OCI-LY7 (cell line): ENCODE measurements at regions not wholly inside any gene's neighbourhood (a gene's known extent, or its start where the extent isn't known, plus 50 kb on each side); places are given as distances from the start of the nearest gene placed in this dataset.

Experiments
- BruUV-seq: library from RNA; stranded (reverse); fragments of 400-500 nt; replicated peaks from 2 replicates; lab custom pipeline; 2021; lab: Mats Ljungman, UMichigan
- CTCF ChIA-PET: fragments of 300-600 bp; sonication (Branson Sonifier 250); formaldehyde crosslinking; loops from one replicate; lab custom pipeline; 2022; ENCODE audit warnings: antibody characterized with exemption; ENCODE audit not compliant: unreplicated experiment; lab: Charles Lee
- POLR2A ChIA-PET: fragments of 300-600 bp; sonication (Branson Sonifier 250); formaldehyde crosslinking; loops from one replicate; lab custom pipeline; 2022; ENCODE audit warnings: antibody characterized with exemption; lab: Charles Lee
- DNase-seq: peaks from one replicate; pipeline ENCODE4 v3.0.0-alpha.2; 2015; ENCODE audit warnings: low spot score
- H2AFZ ChIP-seq: fragments of 200-600 bp; sonication (generic), shearing (Covaris generic); 2 replicates; pipeline ENCODE4 v1.6.1; 2014; ENCODE audit warnings: mild to moderate bottlenecking, antibody characterized with exemption, low read length, moderate library complexity
- H3K27ac ChIP-seq: fragments of 200-600 bp; sonication (generic); 2 replicates; pipeline ENCODE4 v1.5.1; 2014; ENCODE audit warnings: mixed run types, low read depth, mild to moderate bottlenecking, moderate library complexity, low read length, inconsistent platforms; ENCODE audit not compliant: poor library complexity, severe bottlenecking
- H3K36me3 ChIP-seq: fragments of 200-600 bp; sonication (generic); 2 replicates; pipeline ENCODE4 v1.6.1; 2014; ENCODE audit warnings: mild to moderate bottlenecking, antibody characterized with exemption, low read length, moderate library complexity, mixed read lengths; ENCODE audit not compliant: insufficient read depth
- H3K4me1 ChIP-seq: fragments of 200-600 bp; sonication (generic); 2 replicates; pipeline ENCODE4 v1.5.1; 2014; ENCODE audit warnings: mild to moderate bottlenecking, low read length; ENCODE audit not compliant: insufficient read depth, poor library complexity, severe bottlenecking
- H3K4me2 ChIP-seq: fragments of 200-600 bp; sonication (generic); 2 replicates; pipeline ENCODE4 v1.6.1; 2014; ENCODE audit warnings: mild to moderate bottlenecking, low read length
- H3K4me3 ChIP-seq: fragments of 200-600 bp; sonication (generic); 2 replicates; pipeline ENCODE4 v1.5.1; 2014; ENCODE audit warnings: mild to moderate bottlenecking, low read depth, low read length; ENCODE audit not compliant: poor library complexity, severe bottlenecking
- H3K79me2 ChIP-seq: fragments of 200-600 bp; sonication (generic); 2 replicates; pipeline ENCODE4 v1.6.1; 2016; ENCODE audit warnings: low read depth, mild to moderate bottlenecking, low read length, moderate library complexity, mixed read lengths; ENCODE audit not compliant: insufficient read depth
- H3K9me2 ChIP-seq: fragments of 200-600 bp; sonication (generic); 2 replicates; pipeline ENCODE4 v1.6.1; 2016; ENCODE audit warnings: mild to moderate bottlenecking, low read length, mixed read lengths; ENCODE audit not compliant: insufficient read depth
- H3K9me3 ChIP-seq: fragments of 200-600 bp; sonication (generic); 2 replicates; pipeline ENCODE4 v1.6.1; 2014; ENCODE audit warnings: mild to moderate bottlenecking, mixed run types, low read length, mixed read lengths
- H4K20me1 ChIP-seq: fragments of 200-600 bp; sonication (generic); 2 replicates; pipeline ENCODE4 v1.6.1; 2014; ENCODE audit warnings: mild to moderate bottlenecking, antibody characterized with exemption, low read length, moderate library complexity, mixed read lengths; ENCODE audit not compliant: insufficient read depth
- EZH2phosphoT487 ChIP-seq: fragments of 200-600 bp; sonication (generic); IDR thresholded peaks from 2 replicates; pipeline ENCODE4 v1.6.1; 2018; ENCODE audit warnings: low read depth, borderline replicate concordance, mild to moderate bottlenecking, mixed run types, antibody characterized with exemption, low read length, moderate library complexity, mixed read lengths
- intact Hi-C: fragments of 100-400 bp; cut with micrococcal nuclease; formaldehyde crosslinking; loops from one replicate; pipeline ENCODE4 v1.10.0; 2022; ENCODE audit not compliant: unreplicated experiment
- TF ChIP-seq, protein P1 (sequence below): fragments of 200-600 bp; sonication (generic); conservative IDR thresholded peaks from 2 replicates; pipeline ENCODE4 v1.5.1; 2014; ENCODE audit warnings: mild to moderate bottlenecking, antibody characterized with exemption, low read length, moderate library complexity, mixed read lengths

DNA sequence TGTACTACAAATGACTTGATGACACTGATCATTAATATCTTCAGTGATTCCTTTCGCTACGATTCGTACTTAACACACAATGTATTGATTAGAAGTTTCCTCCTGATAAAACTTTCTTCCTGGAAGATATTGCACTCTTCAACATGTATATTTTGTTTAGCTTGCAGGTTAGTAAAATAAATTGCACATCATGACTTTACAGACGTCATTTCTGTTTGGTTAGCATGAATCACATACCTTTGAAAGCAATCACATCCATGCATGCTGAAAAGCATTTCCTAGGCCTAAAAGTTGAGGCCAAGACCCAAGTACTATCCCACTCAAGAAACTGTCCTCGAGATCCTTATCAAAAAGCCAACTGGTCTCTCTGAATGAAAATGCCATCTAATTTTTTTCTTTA lies 1841.0 kb upstream of the PCDH7 start:
- no peak overlapping the region for H3K4me2 ChIP-seq
- H3K9me2 ChIP-seq, result no peaks in the 10 kb centered on the region
- no peaks in the 10 kb centered on the region for H3K36me3 ChIP-seq
- no peak overlapping the region for H3K27ac ChIP-seq
- H3K4me3 ChIP-seq, result no peak overlapping the region
- no peak for DNase-seq
- H4K20me1 ChIP-seq, result no peaks in the 10 kb centered on the region
- no peak overlapping the region for H2AFZ ChIP-seq
- POLR2A ChIA-PET, result no interaction called here
- no peaks in the 10 kb centered on the region for H3K9me3 ChIP-seq
- CTCF ChIA-PET, result no interaction called here
- H3K4me1 ChIP-seq, result no peaks in the 10 kb centered on the region
- BruUV-seq, result no TSS peak
- TF ChIP-seq EZH2phosphoT487, result no peak
- TF ChIP-seq, protein P1, sequence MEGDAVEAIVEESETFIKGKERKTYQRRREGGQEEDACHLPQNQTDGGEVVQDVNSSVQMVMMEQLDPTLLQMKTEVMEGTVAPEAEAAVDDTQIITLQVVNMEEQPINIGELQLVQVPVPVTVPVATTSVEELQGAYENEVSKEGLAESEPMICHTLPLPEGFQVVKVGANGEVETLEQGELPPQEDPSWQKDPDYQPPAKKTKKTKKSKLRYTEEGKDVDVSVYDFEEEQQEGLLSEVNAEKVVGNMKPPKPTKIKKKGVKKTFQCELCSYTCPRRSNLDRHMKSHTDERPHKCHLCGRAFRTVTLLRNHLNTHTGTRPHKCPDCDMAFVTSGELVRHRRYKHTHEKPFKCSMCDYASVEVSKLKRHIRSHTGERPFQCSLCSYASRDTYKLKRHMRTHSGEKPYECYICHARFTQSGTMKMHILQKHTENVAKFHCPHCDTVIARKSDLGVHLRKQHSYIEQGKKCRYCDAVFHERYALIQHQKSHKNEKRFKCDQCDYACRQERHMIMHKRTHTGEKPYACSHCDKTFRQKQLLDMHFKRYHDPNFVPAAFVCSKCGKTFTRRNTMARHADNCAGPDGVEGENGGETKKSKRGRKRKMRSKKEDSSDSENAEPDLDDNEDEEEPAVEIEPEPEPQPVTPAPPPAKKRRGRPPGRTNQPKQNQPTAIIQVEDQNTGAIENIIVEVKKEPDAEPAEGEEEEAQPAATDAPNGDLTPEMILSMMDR, result no peak
- intact Hi-C loops, result no loop called here
- no peaks in the 10 kb centered on the region for H3K79me2 ChIP-seq

DNA sequence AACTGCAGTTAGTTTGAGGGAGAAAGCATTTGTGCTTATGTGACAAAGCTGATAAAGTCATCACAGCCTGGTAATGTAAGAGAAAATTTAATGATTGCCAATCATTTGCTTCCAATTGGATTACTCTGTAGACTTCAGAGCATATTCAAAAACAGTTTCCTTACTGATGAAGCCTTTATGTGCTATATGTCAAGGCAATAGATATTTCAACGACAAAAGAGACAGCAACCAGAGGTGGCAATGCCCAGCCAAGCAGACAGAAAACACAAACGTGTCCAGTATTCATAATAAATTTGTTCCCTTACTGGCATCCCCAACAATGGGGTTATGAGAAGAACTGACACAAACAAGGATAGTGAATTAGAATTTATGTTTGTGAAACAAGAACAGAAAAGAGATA lies 1840.3 kb upstream of the PCDH7 start:
- TF ChIP-seq EZH2phosphoT487, result no peak
- TF ChIP-seq, protein P1, result no peak
- Histone ChIP-seq H3K4me3 (no peak overlapping the region), H3K9me2 (no peaks in the 10 kb centered on the region), H3K27ac (no peak overlapping the region), H3K4me1 (no peaks in the 10 kb centered on the region), H3K79me2 (no peaks in the 10 kb centered on the region), H3K9me3 (no peaks in the 10 kb centered on the region), H3K36me3 (no peaks in the 10 kb centered on the region), H3K4me2 (no peak overlapping the region), H4K20me1 (no peaks in the 10 kb centered on the region), H2AFZ (no peak overlapping the region)
- intact Hi-C loops, result no loop called here
- CTCF ChIA-PET, result no interaction called here
- no peak for DNase-seq
- BruUV-seq, result no TSS peak
- POLR2A ChIA-PET, result no interaction called here

DNA sequence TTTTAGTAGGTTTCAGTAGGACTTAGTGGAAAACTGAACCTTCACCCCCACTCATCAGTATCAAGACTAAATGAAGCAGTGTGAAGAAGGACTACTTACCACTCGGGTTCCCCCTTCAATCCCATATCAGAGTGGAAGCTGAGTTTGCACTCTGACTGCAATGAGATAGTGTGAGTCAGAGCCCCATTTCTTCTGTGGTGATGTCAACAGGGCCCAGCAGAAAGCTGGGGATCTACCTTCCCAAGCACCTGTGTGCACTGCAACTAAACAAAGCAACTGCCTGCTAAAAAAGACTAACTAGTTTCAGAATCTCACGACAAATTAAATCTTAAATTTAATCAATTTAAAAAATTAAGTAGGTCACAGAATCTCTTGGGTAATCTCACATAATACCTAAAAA lies 1837.0 kb upstream of the PCDH7 start:
- no TSS peak for BruUV-seq

More for the DNA sequence above, 1837.0 kb upstream of the PCDH7 start:
- no peak overlapping the region for H3K27ac ChIP-seq
- H3K36me3 ChIP-seq, result no peaks in the 10 kb centered on the region
- DNase-seq, result no peak
- H3K4me1 ChIP-seq, result no peaks in the 10 kb centered on the region
- CTCF ChIA-PET, result no interaction called here
- H3K4me3 ChIP-seq, result no peak overlapping the region
- H3K79me2 ChIP-seq, result no peaks in the 10 kb centered on the region
- no peaks in the 10 kb centered on the region for H3K9me3 ChIP-seq
- intact Hi-C loops, result no loop called here
- H3K4me2 ChIP-seq, result no peak overlapping the region
- no peaks in the 10 kb centered on the region for H4K20me1 ChIP-seq
- no peaks in the 10 kb centered on the region for H3K9me2 ChIP-seq
- H2AFZ ChIP-seq, result no peak overlapping the region
- TF ChIP-seq EZH2phosphoT487, result no peak
- POLR2A ChIA-PET, result interaction anchor here (0.6 kb wide), 1 partner anchor 1428 kb away, joined by 3 read pairs; no protein-coding TSS in a partner anchor
